ENCODE measurements at regions not wholly inside any gene's neighbourhood (a gene's known extent, or its start where the extent isn't known, plus 50 kb on each side); places are given as distances from the start of the nearest gene placed in this dataset.

- TF ChIP-seq CTCF (conservative IDR thresholded peaks at IDR 0.05; ENCODE audit: low read length) (no peak), EZH2phosphoT487 (IDR thresholded peaks at IDR 0.05; ENCODE audit: borderline replicate concordance, low read depth, low read length) (no peak)
Measured at GRCh38 chr5:30749971-30750370, 443.5 kb upstream of the CDH6 start.

All from OCI-LY7 (cell line).